Cardiac muscle cell (in vitro differentiated cells and primary cell): ENCODE measurements at regions not wholly inside any gene's neighbourhood (a gene's known extent, or its start where the extent isn't known, plus 50 kb on each side); places are given as distances from the start of the nearest gene placed in this dataset.

Source experiments
- DNase-seq, 2 donors: peaks; one replicate each; pipeline versions ENCODE4 v3.0.0 to v3.0.0-alpha.2; 2010 to 2017; ENCODE audit warnings: low read depth in 1 of 2, low spot score in 1 of 2
- H3K27ac ChIP-seq: fragments of 200-600 bp; sonication (generic); 2 replicates; pipeline ENCODE4 v1.5.1; 2016
- H3K27me3 ChIP-seq: fragments of 200-600 bp; sonication (generic); 2 replicates; pipeline ENCODE4 v1.6.0; 2016; ENCODE audit warnings: control low read depth
- H3K36me3 ChIP-seq: fragments of 200-600 bp; sonication (generic); 2 replicates; pipeline ENCODE4 v1.5.1; 2016; ENCODE audit warnings: control low read depth
- H3K4me1 ChIP-seq: fragments of 200-600 bp; sonication (generic); 2 replicates; pipeline ENCODE4 v1.8.1; 2017; ENCODE audit warnings: low read depth, mild to moderate bottlenecking, mixed run types
- H3K4me3 ChIP-seq: fragments of 200-600 bp; sonication (generic); 2 replicates; pipeline ENCODE4 v1.5.1; 2016; ENCODE audit warnings: mild to moderate bottlenecking
- H3K9me3 ChIP-seq: fragments of 200-600 bp; sonication (generic); 2 replicates; pipeline ENCODE4 v1.5.1; 2017; ENCODE audit warnings: low read depth, mild to moderate bottlenecking, control low read depth
- TF ChIP-seq, protein P1 (sequence below): IDR thresholded peaks from 2 replicates; pipeline ENCODE4 v1.5.1; 2012; ENCODE audit warnings: low read depth, mild to moderate bottlenecking, low read length

DNA sequence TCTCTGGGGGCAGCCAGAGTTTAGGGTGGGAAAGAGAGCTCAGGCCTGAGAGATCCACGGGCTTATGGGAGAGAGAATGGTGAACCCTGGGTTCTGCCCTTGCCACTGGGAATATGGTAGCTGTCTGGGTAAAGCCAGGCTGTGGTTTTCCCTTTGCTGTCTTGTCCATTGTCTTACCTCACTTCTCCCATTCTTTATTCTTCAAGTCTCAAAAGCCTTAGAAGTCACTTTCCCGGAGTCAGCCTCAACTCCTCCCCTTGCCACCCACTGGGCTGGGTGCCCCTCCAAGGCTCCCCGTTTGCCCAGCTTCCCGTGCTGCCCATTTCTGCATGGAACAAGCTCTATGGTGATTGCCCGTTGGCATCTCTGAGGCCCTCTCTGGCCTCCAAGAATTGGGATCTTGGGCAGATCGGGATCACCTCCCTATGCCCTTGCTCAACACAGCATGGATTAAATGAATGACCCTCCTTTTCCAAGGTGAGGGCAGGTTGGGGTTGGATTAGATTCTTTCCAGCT, 228.2 kb downstream of the HAUS1 start:
- H3K27me3 ChIP-seq, result no peaks in the 10 kb centered on the region
- no peak for DNase-seq
- no peak overlapping the region for H3K4me3 ChIP-seq
- no peak overlapping the region for H3K27ac ChIP-seq
- H3K9me3 ChIP-seq, result no peaks in the 10 kb centered on the region
- peaks cover 19% of the 10 kb centered on the region for H3K4me1 ChIP-seq
- TF ChIP-seq, protein P1, sequence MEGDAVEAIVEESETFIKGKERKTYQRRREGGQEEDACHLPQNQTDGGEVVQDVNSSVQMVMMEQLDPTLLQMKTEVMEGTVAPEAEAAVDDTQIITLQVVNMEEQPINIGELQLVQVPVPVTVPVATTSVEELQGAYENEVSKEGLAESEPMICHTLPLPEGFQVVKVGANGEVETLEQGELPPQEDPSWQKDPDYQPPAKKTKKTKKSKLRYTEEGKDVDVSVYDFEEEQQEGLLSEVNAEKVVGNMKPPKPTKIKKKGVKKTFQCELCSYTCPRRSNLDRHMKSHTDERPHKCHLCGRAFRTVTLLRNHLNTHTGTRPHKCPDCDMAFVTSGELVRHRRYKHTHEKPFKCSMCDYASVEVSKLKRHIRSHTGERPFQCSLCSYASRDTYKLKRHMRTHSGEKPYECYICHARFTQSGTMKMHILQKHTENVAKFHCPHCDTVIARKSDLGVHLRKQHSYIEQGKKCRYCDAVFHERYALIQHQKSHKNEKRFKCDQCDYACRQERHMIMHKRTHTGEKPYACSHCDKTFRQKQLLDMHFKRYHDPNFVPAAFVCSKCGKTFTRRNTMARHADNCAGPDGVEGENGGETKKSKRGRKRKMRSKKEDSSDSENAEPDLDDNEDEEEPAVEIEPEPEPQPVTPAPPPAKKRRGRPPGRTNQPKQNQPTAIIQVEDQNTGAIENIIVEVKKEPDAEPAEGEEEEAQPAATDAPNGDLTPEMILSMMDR, result no peak
- no peaks in the 10 kb centered on the region for H3K36me3 ChIP-seq

DNA sequence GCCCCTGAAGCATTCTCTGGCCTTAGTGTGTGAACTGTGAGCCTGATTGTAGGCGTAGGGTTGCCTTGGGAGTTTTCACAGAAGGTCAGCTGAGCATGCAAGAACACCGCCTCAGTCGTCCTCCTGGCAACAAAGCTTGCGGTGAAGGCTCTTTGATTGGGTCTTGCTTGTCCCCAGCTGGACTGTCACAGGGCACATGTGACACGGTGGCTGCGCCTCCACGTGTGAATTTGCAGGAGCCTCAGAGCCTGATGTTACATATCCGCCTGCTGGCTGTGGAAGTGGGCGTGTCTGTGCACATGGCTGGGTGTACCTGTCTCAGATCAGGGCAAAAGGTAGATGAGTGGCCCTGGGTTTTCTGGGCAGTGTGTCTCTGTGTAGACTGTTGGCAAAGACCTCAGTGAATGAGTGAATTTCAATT, 228.7 kb downstream of the HAUS1 start:
- no peaks in the 10 kb centered on the region for H3K27me3 ChIP-seq
- TF ChIP-seq, protein P1, result no peak
- peak overlapping the region; percentile 99 for H3K4me3 ChIP-seq
- H3K4me1 ChIP-seq, result peaks cover 25% of the 10 kb centered on the region
- no peak overlapping the region for H3K27ac ChIP-seq
- DNase-seq, result no peak
- no peaks in the 10 kb centered on the region for H3K9me3 ChIP-seq
- no peaks in the 10 kb centered on the region for H3K36me3 ChIP-seq

DNA sequence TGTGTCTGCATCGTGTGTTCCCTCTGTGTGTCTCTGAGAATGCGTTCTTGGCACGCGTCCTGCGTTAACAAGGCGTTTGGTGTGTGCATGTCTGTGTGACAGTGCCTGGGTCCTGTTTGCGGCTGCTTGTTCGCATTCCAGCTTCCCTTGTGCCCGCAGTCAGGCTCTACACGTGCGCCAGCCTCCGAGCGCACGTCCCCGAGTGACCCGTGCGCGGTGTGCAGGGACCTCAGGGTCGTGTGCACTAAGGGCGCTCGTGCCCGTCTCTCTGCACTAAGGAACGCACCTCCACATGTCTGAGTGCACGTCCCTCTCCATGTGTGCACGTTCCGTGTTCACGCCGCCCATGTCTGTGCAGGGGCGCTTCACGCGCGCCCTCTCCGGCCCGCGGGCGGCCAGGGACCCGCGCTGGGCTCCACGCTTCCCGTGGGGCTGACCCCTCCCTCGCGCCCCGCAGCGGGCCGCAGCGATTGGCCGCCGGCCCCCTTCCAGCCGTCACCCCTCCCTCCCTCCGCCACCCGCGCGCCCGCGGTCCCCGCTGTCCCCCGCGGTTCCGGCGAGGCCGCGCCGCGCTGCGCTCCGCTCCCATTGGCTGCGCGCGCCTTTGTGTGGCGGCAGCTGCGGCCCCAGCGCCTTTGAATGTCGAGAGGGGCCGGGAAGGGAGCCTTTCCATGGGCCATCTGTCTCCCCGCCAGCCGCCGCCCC, 229.4 kb downstream of the HAUS1 start:
- no peaks in the 10 kb centered on the region for H3K36me3 ChIP-seq
- peak overlapping the region; percentile 99 for H3K4me3 ChIP-seq
- peak; percentile 33 to 74 for DNase-seq
- TF ChIP-seq, protein P1, result no peak
- no peak overlapping the region for H3K27ac ChIP-seq
- H3K9me3 ChIP-seq, result no peaks in the 10 kb centered on the region
- no peaks in the 10 kb centered on the region for H3K27me3 ChIP-seq
- peaks cover 31% of the 10 kb centered on the region for H3K4me1 ChIP-seq

DNA sequence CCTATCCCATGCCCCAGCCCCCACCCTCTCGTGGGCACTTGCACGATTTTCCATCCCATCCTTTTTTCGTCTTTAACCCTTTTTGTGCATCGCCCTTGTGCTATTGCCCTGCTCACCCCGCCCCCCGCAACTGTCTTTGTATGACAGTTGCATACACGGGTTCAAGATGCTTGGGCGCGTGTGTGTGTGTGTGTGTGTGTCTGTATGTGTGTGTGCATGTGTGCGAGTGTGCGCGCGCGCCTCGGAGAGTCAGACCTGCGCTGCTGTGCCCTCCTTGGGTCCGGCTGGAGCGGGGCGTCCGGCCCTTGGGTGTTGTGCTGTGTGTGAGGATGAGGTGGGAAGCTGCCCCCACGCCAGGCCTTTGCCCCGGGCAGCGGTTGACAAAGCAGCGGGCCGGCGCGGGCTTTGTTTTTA, 230.7 kb downstream of the HAUS1 start:
- Histone ChIP-seq H3K4me3 (peak overlapping the region; percentile 99), H3K27ac (peak overlapping the region; percentile 80), H3K9me3 (no peaks in the 10 kb centered on the region), H3K36me3 (no peaks in the 10 kb centered on the region), H3K27me3 (no peaks in the 10 kb centered on the region), H3K4me1 (peaks cover 42% of the 10 kb centered on the region)
- TF ChIP-seq, protein P1, result no peak
- peak; percentile 37 to 42 for DNase-seq

GRCh38 chr18:46335534-46336101, 231.4 kb downstream of the HAUS1 start:
- H3K27ac ChIP-seq, result peak overlapping the region; percentile 80
- H3K4me3 ChIP-seq, result peak overlapping the region; percentile 99
- TF ChIP-seq, protein P1, result no peak
- peaks cover 49% of the 10 kb centered on the region for H3K4me1 ChIP-seq
- H3K36me3 ChIP-seq, result no peaks in the 10 kb centered on the region
- no peaks in the 10 kb centered on the region for H3K9me3 ChIP-seq
- no peaks in the 10 kb centered on the region for H3K27me3 ChIP-seq
- DNase-seq, result peak; percentile 53 to 60
